ENCODE measurements at regions not wholly inside any gene's neighbourhood (a gene's known extent, or its start where the extent isn't known, plus 50 kb on each side); places are given as distances from the start of the nearest gene placed in this dataset.

DNA sequence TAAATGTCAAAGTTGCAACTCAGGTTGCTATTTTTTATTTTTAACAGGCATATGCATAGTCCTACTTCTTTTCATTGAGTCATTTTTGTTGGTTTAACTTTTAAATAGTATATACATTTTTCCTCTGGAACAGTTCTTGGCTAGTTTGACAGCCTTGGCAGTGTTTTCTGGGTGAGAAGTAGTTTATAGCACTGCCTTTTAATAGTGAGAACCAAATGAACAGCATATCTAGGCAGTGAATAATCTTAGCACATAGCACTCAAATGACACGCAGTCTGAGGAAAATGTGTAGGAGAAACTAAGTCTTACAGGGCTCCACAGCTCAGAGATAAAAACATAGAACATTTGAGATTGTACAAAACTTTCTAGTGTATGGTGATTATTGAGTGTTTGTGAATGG lies 265.5 kb upstream of the POT1 start:
- TF ChIP-seq, protein P1, sequence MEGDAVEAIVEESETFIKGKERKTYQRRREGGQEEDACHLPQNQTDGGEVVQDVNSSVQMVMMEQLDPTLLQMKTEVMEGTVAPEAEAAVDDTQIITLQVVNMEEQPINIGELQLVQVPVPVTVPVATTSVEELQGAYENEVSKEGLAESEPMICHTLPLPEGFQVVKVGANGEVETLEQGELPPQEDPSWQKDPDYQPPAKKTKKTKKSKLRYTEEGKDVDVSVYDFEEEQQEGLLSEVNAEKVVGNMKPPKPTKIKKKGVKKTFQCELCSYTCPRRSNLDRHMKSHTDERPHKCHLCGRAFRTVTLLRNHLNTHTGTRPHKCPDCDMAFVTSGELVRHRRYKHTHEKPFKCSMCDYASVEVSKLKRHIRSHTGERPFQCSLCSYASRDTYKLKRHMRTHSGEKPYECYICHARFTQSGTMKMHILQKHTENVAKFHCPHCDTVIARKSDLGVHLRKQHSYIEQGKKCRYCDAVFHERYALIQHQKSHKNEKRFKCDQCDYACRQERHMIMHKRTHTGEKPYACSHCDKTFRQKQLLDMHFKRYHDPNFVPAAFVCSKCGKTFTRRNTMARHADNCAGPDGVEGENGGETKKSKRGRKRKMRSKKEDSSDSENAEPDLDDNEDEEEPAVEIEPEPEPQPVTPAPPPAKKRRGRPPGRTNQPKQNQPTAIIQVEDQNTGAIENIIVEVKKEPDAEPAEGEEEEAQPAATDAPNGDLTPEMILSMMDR (IDR thresholded peaks at IDR 0.05; ENCODE audit: poor library complexity) = no peak
- no peak for TF ChIP-seq EZH2 (IDR thresholded peaks at IDR 0.05; ENCODE audit: borderline replicate concordance)
- TF ChIP-seq EZH2phosphoT487 (IDR thresholded peaks at IDR 0.05; ENCODE audit: low read depth, severe bottlenecking, unreplicated experiment) = no peak

Measured in hepatocyte (in vitro differentiated cells).